ENCODE measurements at regions not wholly inside any gene's neighbourhood (a gene's known extent, or its start where the extent isn't known, plus 50 kb on each side); places are given as distances from the start of the nearest gene placed in this dataset.

DNA sequence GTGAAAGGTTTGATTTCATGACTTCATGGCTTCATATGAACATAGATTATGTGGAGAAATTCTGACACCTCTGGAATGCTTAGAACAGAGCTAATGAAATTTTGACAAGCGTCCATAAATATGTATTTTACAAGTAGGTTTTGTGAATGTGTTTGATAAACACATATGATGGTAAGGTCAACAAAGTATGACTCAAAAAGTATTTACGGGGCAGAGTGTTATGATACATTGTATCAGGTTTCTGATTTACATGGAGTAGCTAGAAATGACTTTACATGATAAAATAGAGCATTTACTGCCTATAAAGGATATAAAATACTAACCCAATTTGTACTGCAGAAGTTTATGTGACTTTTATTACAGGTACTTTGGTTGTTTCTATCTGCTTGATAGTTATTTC is 206.3 kb downstream of the MDFIC start:
- DNase-seq (ENCODE audit: low spot score), result no peak
- peaks cover 16% of the 10 kb centered on the region for H3K4me1 ChIP-seq (ENCODE audit: insufficient read depth, low read length, poor library complexity, severe bottlenecking)
- BruUV-seq (replicated peaks), result no TSS peak
- H3K27ac ChIP-seq (ENCODE audit: low read depth, low read length, poor library complexity, severe bottlenecking), result no peak overlapping the region
- no peaks in the 10 kb centered on the region for H3K9me3 ChIP-seq (ENCODE audit: low read depth, low read length, poor library complexity, severe bottlenecking)
- no peak overlapping the region for H3K4me3 ChIP-seq (ENCODE audit: low read depth, low read length, poor library complexity, severe bottlenecking)
- no peaks in the 10 kb centered on the region for H3K27me3 ChIP-seq (replicated peaks; ENCODE audit: insufficient read depth, low read depth, low read length, poor library complexity)
- no peak for TF ChIP-seq EZH2 (IDR thresholded peaks at IDR 0.05; ENCODE audit: borderline replicate concordance, low read depth, low read length, poor library complexity, severe bottlenecking)
- TF ChIP-seq, protein P1, sequence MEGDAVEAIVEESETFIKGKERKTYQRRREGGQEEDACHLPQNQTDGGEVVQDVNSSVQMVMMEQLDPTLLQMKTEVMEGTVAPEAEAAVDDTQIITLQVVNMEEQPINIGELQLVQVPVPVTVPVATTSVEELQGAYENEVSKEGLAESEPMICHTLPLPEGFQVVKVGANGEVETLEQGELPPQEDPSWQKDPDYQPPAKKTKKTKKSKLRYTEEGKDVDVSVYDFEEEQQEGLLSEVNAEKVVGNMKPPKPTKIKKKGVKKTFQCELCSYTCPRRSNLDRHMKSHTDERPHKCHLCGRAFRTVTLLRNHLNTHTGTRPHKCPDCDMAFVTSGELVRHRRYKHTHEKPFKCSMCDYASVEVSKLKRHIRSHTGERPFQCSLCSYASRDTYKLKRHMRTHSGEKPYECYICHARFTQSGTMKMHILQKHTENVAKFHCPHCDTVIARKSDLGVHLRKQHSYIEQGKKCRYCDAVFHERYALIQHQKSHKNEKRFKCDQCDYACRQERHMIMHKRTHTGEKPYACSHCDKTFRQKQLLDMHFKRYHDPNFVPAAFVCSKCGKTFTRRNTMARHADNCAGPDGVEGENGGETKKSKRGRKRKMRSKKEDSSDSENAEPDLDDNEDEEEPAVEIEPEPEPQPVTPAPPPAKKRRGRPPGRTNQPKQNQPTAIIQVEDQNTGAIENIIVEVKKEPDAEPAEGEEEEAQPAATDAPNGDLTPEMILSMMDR (conservative IDR thresholded peaks at IDR 0.05; ENCODE audit: low read depth, low read length), result no peak
- ChIA-PET CTCF (no interaction called here), POLR2A (ENCODE audit: low non-redundant PET) (no interaction called here)
- no peaks in the 10 kb centered on the region for H3K36me3 ChIP-seq (ENCODE audit: insufficient read depth, low read length, poor library complexity, severe bottlenecking)
- intact Hi-C loops (cut with micrococcal nuclease; ENCODE audit: unreplicated experiment), result no loop called here

DNA sequence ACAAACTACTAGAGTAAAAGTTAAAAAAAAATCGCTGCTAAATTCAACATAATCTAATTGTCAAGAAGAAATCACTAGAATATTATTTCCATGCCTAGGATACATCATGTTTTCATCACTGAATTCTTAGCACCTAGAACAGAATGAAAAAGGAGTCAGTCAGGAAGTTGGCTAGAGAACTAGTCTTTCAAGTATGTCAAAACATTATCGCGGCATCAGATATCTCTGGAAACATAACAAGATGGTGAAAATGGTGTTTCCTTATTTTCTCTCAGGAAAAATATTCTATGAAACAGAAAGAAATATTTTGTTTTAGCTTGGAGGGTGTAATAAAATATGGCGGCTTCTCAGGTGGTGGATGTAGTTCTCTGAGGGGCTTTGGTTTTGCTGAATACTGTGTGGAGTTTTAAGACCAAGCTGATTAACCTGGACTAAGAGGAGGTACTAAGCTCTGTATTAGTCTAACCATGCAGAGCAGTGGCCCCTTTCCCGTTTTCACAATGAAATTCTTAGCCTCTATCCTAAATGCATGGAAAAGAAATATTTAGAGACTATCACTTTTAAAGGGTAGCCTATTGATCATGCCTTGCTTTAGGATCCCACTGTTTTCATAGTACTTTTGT is 205.6 kb downstream of the MDFIC start:
- CTCF ChIA-PET, result no interaction called here

DNA sequence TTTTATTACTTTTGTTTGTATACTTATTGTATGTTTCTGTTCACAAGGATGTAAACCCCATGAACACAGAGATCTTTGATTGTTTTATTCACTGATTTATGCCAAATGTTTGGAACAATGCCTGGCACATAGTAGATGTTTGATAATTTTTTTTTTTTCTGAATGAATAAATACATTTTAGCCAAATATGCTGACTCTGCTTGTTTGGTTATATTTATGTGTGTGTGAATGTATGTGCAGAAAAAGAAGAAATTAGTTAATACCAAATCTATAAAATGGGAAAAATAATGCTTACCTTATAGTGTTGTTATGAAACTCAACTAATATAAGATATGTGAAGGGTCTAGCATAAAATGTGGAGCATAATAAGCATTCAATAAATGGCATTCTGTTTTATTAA is 203.9 kb downstream of the MDFIC start:
- ChIA-PET POLR2A (ENCODE audit: low non-redundant PET) (no interaction called here), CTCF (no interaction called here)
- Histone ChIP-seq H3K36me3 (ENCODE audit: insufficient read depth, low read length, poor library complexity, severe bottlenecking) (no peaks in the 10 kb centered on the region), H3K4me3 (ENCODE audit: low read depth, low read length, poor library complexity, severe bottlenecking) (no peak overlapping the region), H3K9me3 (ENCODE audit: low read depth, low read length, poor library complexity, severe bottlenecking) (no peaks in the 10 kb centered on the region), H3K27me3 (replicated peaks; ENCODE audit: insufficient read depth, low read depth, low read length, poor library complexity) (no peaks in the 10 kb centered on the region), H3K27ac (ENCODE audit: low read depth, low read length, poor library complexity, severe bottlenecking) (no peak overlapping the region), H3K4me1 (ENCODE audit: insufficient read depth, low read length, poor library complexity, severe bottlenecking) (peaks cover 39% of the 10 kb centered on the region)
- BruUV-seq (replicated peaks), result no TSS peak
- DNase-seq (ENCODE audit: low spot score), result no peak
- intact Hi-C loops (cut with micrococcal nuclease; ENCODE audit: unreplicated experiment), result no loop called here
- no peak for TF ChIP-seq EZH2 (IDR thresholded peaks at IDR 0.05; ENCODE audit: borderline replicate concordance, low read depth, low read length, poor library complexity, severe bottlenecking)
- TF ChIP-seq, protein P1 (conservative IDR thresholded peaks at IDR 0.05; ENCODE audit: low read depth, low read length), result no peak

More for the DNA sequence above, 205.6 kb downstream of the MDFIC start:
- intact Hi-C loops (cut with micrococcal nuclease; ENCODE audit: unreplicated experiment), result no loop called here
- peaks cover 22% of the 10 kb centered on the region for H3K4me1 ChIP-seq (ENCODE audit: insufficient read depth, low read length, poor library complexity, severe bottlenecking)
- no TSS peak for BruUV-seq (replicated peaks)
- no peaks in the 10 kb centered on the region for H3K27me3 ChIP-seq (replicated peaks; ENCODE audit: insufficient read depth, low read depth, low read length, poor library complexity)
- no peaks in the 10 kb centered on the region for H3K36me3 ChIP-seq (ENCODE audit: insufficient read depth, low read length, poor library complexity, severe bottlenecking)
- no peak for TF ChIP-seq EZH2 (IDR thresholded peaks at IDR 0.05; ENCODE audit: borderline replicate concordance, low read depth, low read length, poor library complexity, severe bottlenecking)
- TF ChIP-seq, protein P1 (conservative IDR thresholded peaks at IDR 0.05; ENCODE audit: low read depth, low read length), result no peak
- no peaks in the 10 kb centered on the region for H3K9me3 ChIP-seq (ENCODE audit: low read depth, low read length, poor library complexity, severe bottlenecking)
- no peak for DNase-seq (ENCODE audit: low spot score)
- H3K27ac ChIP-seq (ENCODE audit: low read depth, low read length, poor library complexity, severe bottlenecking), result no peak overlapping the region
- POLR2A ChIA-PET (ENCODE audit: low non-redundant PET), result no interaction called here
- H3K4me3 ChIP-seq (ENCODE audit: low read depth, low read length, poor library complexity, severe bottlenecking), result no peak overlapping the region

All from A673 (cell line).